K562 (cell line): ENCODE measurements at regions not wholly inside any gene's neighbourhood (a gene's known extent, or its start where the extent isn't known, plus 50 kb on each side); places are given as distances from the start of the nearest gene placed in this dataset.

Source experiments
- ATAC-seq: fragments of 200-7000 bp; cut with Tn5 transposase; 3 replicates; pipeline ENCODE4 v1.9.1; 2020; ENCODE audit warnings: moderate library complexity
- BruUV-seq: library from RNA; stranded (reverse); fragments of 400-500 nt; replicated peaks from 2 replicates; lab custom pipeline; 2021; lab: Mats Ljungman, UMichigan
- CTCF ChIA-PET: fragments of 300-600 bp; formaldehyde crosslinking; extraction: SDS; loops from one replicate; lab custom pipeline; 2021; ENCODE audit warnings: low intra/inter-chr PET ratio; lab: Yijun Ruan, JAX
- POLR2A ChIA-PET: fragments of 300-600, 350-650 bp; sonication (Branson Sonifier 250); formaldehyde crosslinking; extraction: SDS; loops from one replicate; lab custom pipeline; 2021; ENCODE audit warnings: antibody characterized with exemption, inconsistent platforms; lab: Yijun Ruan, JAX
- DNase-seq, 4 experiments: peaks; one replicate each; pipeline versions ENCODE4 v3.0.0 to v3.0.0-alpha.2; 2011 to 2018; ENCODE audit warnings: low spot score in 3 of 4, mixed read lengths in 3 of 4; ENCODE audit errors: extremely low read depth in 1 of 4
- FAIRE-seq: peaks from 2 replicates; lab custom pipeline; 2011; peaks lifted over from hg19 to GRCh38; lab: Jason Lieb, UNC
- H2AFZ ChIP-seq: 2 replicates; pipeline ENCODE4 v1.6.0; 2011; ENCODE audit warnings: low read depth, low read length, control low read depth, inconsistent platforms
- H3K27ac ChIP-seq: fragments of 200-600 bp; 3 replicates; pipeline ENCODE4 v1.8.0; 2011; ENCODE audit warnings: low read depth, mild to moderate bottlenecking, control low read depth, inconsistent platforms, low read length, moderate library complexity, mixed read lengths; ENCODE audit errors: extremely low read depth
- H3K27me3 ChIP-seq, 2 experiments: fragments of 300-600 bp in 1 of 2; 2 replicates in 1 of 2; 3 replicates in 1 of 2; pipeline versions ENCODE4 v1.6.0 to v1.8.0; 2011; ENCODE audit warnings: inconsistent platforms in 2 of 2, low read length in 2 of 2, mild to moderate bottlenecking in 1 of 2, mixed read lengths in 1 of 2, moderate library complexity in 1 of 2; ENCODE audit not compliant: control insufficient read depth in 2 of 2, insufficient read depth in 2 of 2
- H3K36me3 ChIP-seq: fragments of 300-600 bp; 3 replicates; pipeline ENCODE4 v1.8.0; 2011; ENCODE audit warnings: mild to moderate bottlenecking, low read length, inconsistent platforms; ENCODE audit not compliant: control insufficient read depth, insufficient read depth
- H3K4me1 ChIP-seq, 2 experiments: fragments of 200-600 bp in 1 of 2; replicated peaks in 1 of 2; 2 replicates in 1 of 2; 3 replicates in 1 of 2; pipeline versions ENCODE4 v1.5.1 to v1.8.0; 2011; ENCODE audit warnings: inconsistent platforms in 2 of 2, low read length in 2 of 2, mild to moderate bottlenecking in 1 of 2, mixed read lengths in 1 of 2, moderate library complexity in 1 of 2; ENCODE audit not compliant: control insufficient read depth in 2 of 2, insufficient read depth in 2 of 2
- H3K4me2 ChIP-seq: 2 replicates; pipeline ENCODE4 v1.6.1; 2011; ENCODE audit warnings: low read length, control low read depth, inconsistent platforms, mixed read lengths; ENCODE audit not compliant: insufficient read depth
- H3K4me3 ChIP-seq: fragments of 200-600 bp; sonication (generic), shearing (Covaris generic); 2 replicates; pipeline ENCODE4 v1.5.1; 2016; ENCODE audit warnings: control low read depth, inconsistent platforms
- H3K79me2 ChIP-seq: fragments of 200-600 bp; 3 replicates; pipeline ENCODE4 v1.8.0; 2011; ENCODE audit warnings: low read length, inconsistent platforms; ENCODE audit not compliant: control insufficient read depth, insufficient read depth
- H3K9ac ChIP-seq, 2 experiments: 2 replicates each; pipeline versions ENCODE4 v1.6.0 to v1.6.1; 2011; ENCODE audit warnings: low read depth in 2 of 2, low read length in 2 of 2, control low read depth in 1 of 2, inconsistent platforms in 1 of 2, mild to moderate bottlenecking in 1 of 2, mixed read lengths in 1 of 2; ENCODE audit not compliant: insufficient read depth in 1 of 2
- H3K9me1 ChIP-seq: one replicate; pipeline ENCODE4 v1.6.0; 2011; ENCODE audit warnings: inconsistent platforms, mild to moderate bottlenecking, low read length, moderate library complexity; ENCODE audit not compliant: control insufficient read depth, insufficient read depth
- H3K9me3 ChIP-seq: replicated peaks from 2 replicates; pipeline ENCODE4 v1.5.1; 2011; ENCODE audit warnings: low read depth, low read length, inconsistent platforms; ENCODE audit not compliant: control insufficient read depth, insufficient read depth
- H4K20me1 ChIP-seq: replicated peaks from 2 replicates; pipeline ENCODE4 v1.6.1; 2011; ENCODE audit warnings: low read length, inconsistent platforms, mixed read lengths; ENCODE audit not compliant: control insufficient read depth, insufficient read depth
- ASH1L ChIP-seq: fragments of 450-650 bp; IDR thresholded peaks from 2 replicates; pipeline ENCODE4 v1.6.1; 2018; ENCODE audit warnings: borderline replicate concordance, mild to moderate bottlenecking, low read depth; ENCODE audit not compliant: partially characterized antibody
- CHD4 ChIP-seq: fragments of 200-600 bp; sonication (generic); IDR thresholded peaks from 3 replicates; pipeline ENCODE4 v1.6.1; 2012; ENCODE audit warnings: low read depth, mild to moderate bottlenecking, mixed read lengths, low read length, inconsistent platforms; ENCODE audit not compliant: insufficient read depth, insufficient replicate concordance, poor library complexity, severe bottlenecking
- ERF ChIP-seq: fragments of 450-650 bp; formaldehyde crosslinking; IDR thresholded peaks from 2 replicates; pipeline ENCODE4 v1.4.0; 2020; ENCODE audit warnings: mild to moderate bottlenecking, mixed read lengths
- KLF1 ChIP-seq: fragments of 450-650 bp; IDR thresholded peaks from 2 replicates; pipeline ENCODE4 v1.6.1; 2016; ENCODE audit warnings: missing genetic modification characterization, missing compliant biosample characterization
- RFX7 ChIP-seq: fragments of 250-450 bp; sonication (Bioruptor Pico); IDR thresholded peaks from 2 replicates; pipeline ENCODE4 v1.5.1; 2021; ENCODE audit warnings: mild to moderate bottlenecking
- SMAD3 ChIP-seq: fragments of 450-650 bp; formaldehyde crosslinking; conservative IDR thresholded peaks from 2 replicates; pipeline ENCODE4 v1.4.0; 2020; ENCODE audit warnings: mild to moderate bottlenecking
- TAL1 ChIP-seq: fragments of 450-650 bp; IDR thresholded peaks from 2 replicates; pipeline ENCODE4 v1.6.1; 2016; ENCODE audit warnings: mild to moderate bottlenecking
- TEAD4 ChIP-seq, 2 experiments: sonication (generic) in 1 of 2; formaldehyde crosslinking in 1 of 2; IDR thresholded peaks; 2 replicates each; pipeline versions ENCODE4 v1.6.1 to v1.8.0; 2012 to 2022; ENCODE audit warnings: borderline replicate concordance in 1 of 2, inconsistent platforms in 1 of 2, low read length in 1 of 2, mild to moderate bottlenecking in 1 of 2, missing genetic modification reagents in 1 of 2
- TGIF2 ChIP-seq: sonication (generic); formaldehyde crosslinking; IDR thresholded peaks from 2 replicates; pipeline ENCODE4 v1.8.1; 2022; ENCODE audit warnings: mild to moderate bottlenecking, missing genetic modification reagents, moderate library complexity
- ZNF12 ChIP-seq: sonication (generic); formaldehyde crosslinking; IDR thresholded peaks from 2 replicates; pipeline ENCODE4 v1.4.0; 2020; ENCODE audit warnings: mild to moderate bottlenecking, missing genetic modification reagents
- ZNF212 ChIP-seq: fragments of 450-650 bp; formaldehyde crosslinking; IDR thresholded peaks from 2 replicates; pipeline ENCODE4 v1.4.0; 2020; ENCODE audit warnings: mild to moderate bottlenecking
- ZNF232 ChIP-seq: sonication (generic); formaldehyde crosslinking; IDR thresholded peaks from 2 replicates; pipeline ENCODE4 v1.8.0; 2022; ENCODE audit warnings: mild to moderate bottlenecking, missing genetic modification reagents
- WGBS: fragments of 100-300 bp; shearing (Covaris generic); methylation state at CpG from one replicate; pipeline ENCODE4 v1.1.6; 2016; ENCODE audit warnings: low coverage, mixed read lengths; ENCODE audit not compliant: insufficient coverage; ENCODE audit errors: missing lambda C conversion rate; 5-methylcytosine and 5-hydroxymethylcytosine counted together
- in situ Hi-C: fragments of 300-500 bp; cut with MboI; formaldehyde crosslinking; loops from 4 replicates; pipeline ENCODE4 v1.15.0; 2018; ENCODE audit warnings: inconsistent platforms, mixed read lengths
- intact Hi-C: fragments of 100-400 bp; cut with micrococcal nuclease; formaldehyde crosslinking; loops from 2 replicates; pipeline ENCODE4 v1.14.2; 2022
- TF ChIP-seq, protein P1 (sequence below): fragments of 250-450 bp; sonication (Bioruptor Pico); IDR thresholded peaks from 2 replicates; pipeline ENCODE4 v1.4.0; 2020; ENCODE audit warnings: borderline replicate concordance
- TF ChIP-seq, protein P2 (sequence below), 2 experiments: fragments of 450-650 bp in 1 of 2; sonication (generic) in 1 of 2; formaldehyde crosslinking in 1 of 2; IDR thresholded peaks in 1 of 2; conservative IDR thresholded peaks in 1 of 2; 2 replicates each; pipeline versions ENCODE4 v1.6.1 to v1.8.1; 2016 to 2023; ENCODE audit warnings: mild to moderate bottlenecking in 2 of 2, moderate library complexity in 2 of 2, inconsistent platforms in 1 of 2, missing genetic modification reagents in 1 of 2
- TF ChIP-seq, protein P3 (sequence below): fragments of 450-650 bp; IDR thresholded peaks from 2 replicates; pipeline ENCODE4 v1.6.1; 2016
- TF ChIP-seq, protein P4 (sequence below): fragments of 450-650 bp; IDR thresholded peaks from 2 replicates; pipeline ENCODE4 v1.6.1; 2014; ENCODE audit warnings: low read depth, mild to moderate bottlenecking, moderate library complexity, borderline replicate concordance

DNA sequence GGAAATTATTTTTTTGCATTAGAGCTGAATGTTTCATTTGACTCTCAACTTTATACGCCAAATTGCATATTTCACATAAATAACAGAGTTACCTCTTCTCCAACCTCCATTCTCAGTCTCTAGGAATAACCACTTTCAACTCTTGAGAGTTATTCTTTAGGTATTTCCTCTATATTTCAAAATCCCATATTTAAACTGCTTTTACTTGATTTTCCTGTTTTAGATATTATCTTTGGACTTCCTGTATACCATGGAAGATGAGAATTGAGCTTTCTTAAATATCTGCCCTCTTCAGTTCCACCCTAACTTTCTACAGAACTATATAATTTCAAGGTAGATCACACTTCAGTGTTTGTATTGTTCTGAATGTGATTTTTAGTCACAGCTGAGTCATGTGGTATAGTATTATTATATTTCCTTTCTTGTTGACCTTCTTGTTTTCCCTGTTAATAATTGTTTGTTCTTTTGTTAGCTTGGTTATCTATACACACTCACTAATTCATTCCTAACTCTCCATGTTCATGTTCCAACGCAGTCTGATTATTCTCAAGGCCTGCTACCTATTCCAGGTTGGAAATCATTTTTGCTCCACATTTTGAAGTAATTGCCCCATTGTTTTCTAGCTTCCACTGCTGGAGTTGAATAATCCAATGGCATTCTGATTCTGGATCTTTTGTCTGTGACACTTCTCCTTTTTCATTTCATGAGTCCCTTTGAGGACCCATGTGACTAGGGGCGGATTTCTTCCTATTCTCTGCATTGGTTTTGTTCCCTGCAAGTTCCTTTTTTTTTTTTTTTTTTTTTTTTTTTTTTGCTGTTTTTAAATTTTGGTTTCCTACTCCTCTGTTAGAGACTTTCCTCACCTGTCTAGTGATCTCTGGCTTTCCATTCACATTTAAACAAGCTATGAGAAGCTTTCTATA lies 156.8 kb upstream of the RBMS1 start:
- no peaks in the 10 kb centered on the region for H3K9me1 ChIP-seq
- H3K27ac ChIP-seq, result no peak overlapping the region
- no peaks in the 10 kb centered on the region for H3K27me3 ChIP-seq
- H3K9ac ChIP-seq, result no peak overlapping the region
- ChIA-PET CTCF (no interaction called here), POLR2A (no interaction called here)
- H3K79me2 ChIP-seq, result no peaks in the 10 kb centered on the region
- DNase-seq (no peak), ATAC-seq (no peak), FAIRE-seq (no peak)
- H3K36me3 ChIP-seq, result no peaks in the 10 kb centered on the region
- intact Hi-C loops, result no loop called here
- in situ Hi-C loops, result no loop called here
- H3K4me2 ChIP-seq, result no peak overlapping the region
- H3K4me3 ChIP-seq, result no peak overlapping the region
- no peak overlapping the region for H2AFZ ChIP-seq
- no peaks in the 10 kb centered on the region for H3K4me1 ChIP-seq
- WGBS, result 0% methylated on average over 3 of the region's 3 CpGs
- H3K9me3 ChIP-seq, result no peaks in the 10 kb centered on the region
- BruUV-seq, result no TSS peak
- no peaks in the 10 kb centered on the region for H4K20me1 ChIP-seq
- TF ChIP-seq KLF1, result no peak
- no peak for TF ChIP-seq RFX7 (CRISPR knock-in tag)
- TF ChIP-seq, protein P1, sequence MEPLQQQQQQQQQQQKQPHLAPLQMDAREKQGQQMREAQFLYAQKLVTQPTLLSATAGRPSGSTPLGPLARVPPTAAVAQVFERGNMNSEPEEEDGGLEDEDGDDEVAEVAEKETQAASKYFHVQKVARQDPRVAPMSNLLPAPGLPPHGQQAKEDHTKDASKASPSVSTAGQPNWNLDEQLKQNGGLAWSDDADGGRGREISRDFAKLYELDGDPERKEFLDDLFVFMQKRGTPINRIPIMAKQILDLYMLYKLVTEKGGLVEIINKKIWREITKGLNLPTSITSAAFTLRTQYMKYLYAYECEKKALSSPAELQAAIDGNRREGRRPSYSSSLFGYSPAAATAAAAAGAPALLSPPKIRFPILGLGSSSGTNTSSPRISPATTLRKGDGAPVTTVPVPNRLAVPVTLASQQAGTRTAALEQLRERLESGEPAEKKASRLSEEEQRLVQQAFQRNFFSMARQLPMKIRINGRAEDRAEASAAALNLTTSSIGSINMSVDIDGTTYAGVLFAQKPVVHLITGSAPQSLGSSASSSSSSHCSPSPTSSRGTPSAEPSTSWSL (CRISPR knock-in tag), result no peak
- no peak for TF ChIP-seq SMAD3
- no peak for TF ChIP-seq ERF (CRISPR knock-in tag)
- no peak for TF ChIP-seq CHD4
- TF ChIP-seq TGIF2 (CRISPR knock-in tag), result no peak
- TF ChIP-seq, protein P2, sequence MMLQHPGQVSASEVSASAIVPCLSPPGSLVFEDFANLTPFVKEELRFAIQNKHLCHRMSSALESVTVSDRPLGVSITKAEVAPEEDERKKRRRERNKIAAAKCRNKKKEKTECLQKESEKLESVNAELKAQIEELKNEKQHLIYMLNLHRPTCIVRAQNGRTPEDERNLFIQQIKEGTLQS (IDR thresholded peaks at IDR 0.05), result no peak
- TF ChIP-seq, protein P2 (CRISPR knock-in tag; conservative IDR thresholded peaks at IDR 0.05), result no peak
- TF ChIP-seq, protein P3, sequence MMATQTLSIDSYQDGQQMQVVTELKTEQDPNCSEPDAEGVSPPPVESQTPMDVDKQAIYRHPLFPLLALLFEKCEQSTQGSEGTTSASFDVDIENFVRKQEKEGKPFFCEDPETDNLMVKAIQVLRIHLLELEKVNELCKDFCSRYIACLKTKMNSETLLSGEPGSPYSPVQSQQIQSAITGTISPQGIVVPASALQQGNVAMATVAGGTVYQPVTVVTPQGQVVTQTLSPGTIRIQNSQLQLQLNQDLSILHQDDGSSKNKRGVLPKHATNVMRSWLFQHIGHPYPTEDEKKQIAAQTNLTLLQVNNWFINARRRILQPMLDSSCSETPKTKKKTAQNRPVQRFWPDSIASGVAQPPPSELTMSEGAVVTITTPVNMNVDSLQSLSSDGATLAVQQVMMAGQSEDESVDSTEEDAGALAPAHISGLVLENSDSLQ, result no peak
- TF ChIP-seq ASH1L, result no peak
- no peak for TF ChIP-seq TEAD4 (IDR thresholded peaks at IDR 0.05; ENCODE audit: low read length)
- TF ChIP-seq TEAD4 (CRISPR knock-in tag; IDR thresholded peaks at IDR 0.05; ENCODE audit: borderline replicate concordance), result no peak
- TF ChIP-seq TAL1, result no peak
- TF ChIP-seq ZNF232 (CRISPR knock-in tag), result no peak
- no peak for TF ChIP-seq ZNF12
- no peak for TF ChIP-seq ZNF212 (CRISPR knock-in tag)
- TF ChIP-seq, protein P4, sequence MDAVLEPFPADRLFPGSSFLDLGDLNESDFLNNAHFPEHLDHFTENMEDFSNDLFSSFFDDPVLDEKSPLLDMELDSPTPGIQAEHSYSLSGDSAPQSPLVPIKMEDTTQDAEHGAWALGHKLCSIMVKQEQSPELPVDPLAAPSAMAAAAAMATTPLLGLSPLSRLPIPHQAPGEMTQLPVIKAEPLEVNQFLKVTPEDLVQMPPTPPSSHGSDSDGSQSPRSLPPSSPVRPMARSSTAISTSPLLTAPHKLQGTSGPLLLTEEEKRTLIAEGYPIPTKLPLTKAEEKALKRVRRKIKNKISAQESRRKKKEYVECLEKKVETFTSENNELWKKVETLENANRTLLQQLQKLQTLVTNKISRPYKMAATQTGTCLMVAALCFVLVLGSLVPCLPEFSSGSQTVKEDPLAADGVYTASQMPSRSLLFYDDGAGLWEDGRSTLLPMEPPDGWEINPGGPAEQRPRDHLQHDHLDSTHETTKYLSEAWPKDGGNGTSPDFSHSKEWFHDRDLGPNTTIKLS, result no peak
